Glomerular visceral epithelial cell (primary cell): ENCODE measurements at regions not wholly inside any gene's neighbourhood (a gene's known extent, or its start where the extent isn't known, plus 50 kb on each side); places are given as distances from the start of the nearest gene placed in this dataset.
"Not testable (repeated sequence)": the region's sequence is repeated elsewhere in the genome, so short reads cannot be mapped to it uniquely, and the experiment has no call there.

Experiments used
- DNase-seq: peaks from one replicate; pipeline ENCODE4 v3.0.0-alpha.2; 2016; ENCODE audit errors: extremely low spot score

DNA sequence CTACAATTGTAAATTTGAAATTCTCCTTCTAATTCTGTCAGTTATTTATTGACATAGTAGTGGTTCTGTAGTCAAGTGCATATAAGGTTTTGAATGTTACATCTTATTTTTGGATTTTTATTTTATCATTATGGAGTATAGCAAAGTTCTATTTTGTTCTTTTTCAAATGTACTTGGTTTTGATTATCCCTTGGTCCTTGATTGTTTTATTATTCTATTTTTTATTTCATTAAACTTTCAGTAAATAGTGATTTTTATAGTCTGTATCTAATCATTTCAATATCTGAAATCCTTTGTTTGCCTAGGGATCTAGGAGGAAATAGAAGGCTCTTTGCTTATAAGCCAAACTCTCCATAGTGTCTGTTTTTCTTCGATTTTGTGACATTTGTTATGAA, 87.8 kb downstream of the HFE start:
- no peak for DNase-seq

DNA sequence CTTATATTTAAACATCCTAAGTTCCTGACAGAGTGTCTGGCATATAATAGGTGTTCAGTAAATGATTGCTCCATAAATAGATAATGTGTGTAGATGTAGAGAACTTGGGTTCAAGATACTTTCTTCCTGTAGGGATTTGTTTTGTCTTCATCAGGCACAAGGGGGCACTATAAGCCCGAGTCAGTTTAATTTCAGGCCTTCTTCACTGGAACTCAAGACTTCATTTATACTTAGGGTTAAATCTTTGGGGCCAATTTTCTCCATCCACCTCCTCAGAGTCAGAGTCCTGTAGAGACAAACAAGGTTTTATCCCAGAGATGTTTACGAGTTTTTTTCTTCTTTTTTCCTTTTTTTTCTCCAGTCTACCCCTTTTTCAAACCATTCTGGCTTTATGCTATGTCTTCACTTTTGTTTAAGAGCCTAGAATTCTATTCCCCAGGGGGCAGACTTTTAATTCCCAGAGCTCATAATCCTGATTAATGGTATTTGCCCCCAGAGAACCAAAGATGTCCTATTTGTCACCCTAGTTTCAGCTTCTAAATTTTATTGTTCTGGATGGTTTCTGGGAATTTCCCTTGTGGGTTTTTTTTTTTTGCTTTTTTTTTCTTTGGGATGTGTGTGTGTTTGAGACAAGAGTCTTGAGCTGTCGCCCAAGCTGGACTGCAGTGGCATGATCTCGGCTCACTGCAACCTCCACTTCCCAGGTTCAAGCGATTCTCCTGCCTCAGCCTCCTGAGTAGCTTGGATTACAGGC, 88.4 kb downstream of the HFE start:
- peak; percentile 65 for DNase-seq

DNA sequence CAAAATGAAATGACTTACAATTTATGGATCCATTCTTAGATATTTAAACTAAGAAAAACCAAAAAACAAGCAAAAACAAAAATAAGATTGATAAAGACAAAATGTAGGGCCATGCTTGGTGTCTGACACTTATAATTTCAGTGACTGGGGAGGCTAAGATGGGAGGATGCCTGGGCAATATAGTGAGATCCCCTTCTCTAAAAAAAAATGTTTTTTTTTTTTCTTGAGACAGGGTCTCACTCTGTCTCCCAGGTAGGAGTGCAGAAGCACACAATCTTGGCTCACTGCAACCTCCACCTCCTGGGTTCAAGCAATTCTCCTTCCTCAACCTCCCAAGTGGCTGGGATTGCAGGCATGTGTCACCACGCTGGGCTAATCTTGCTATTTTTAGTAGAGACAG, 92.4 kb downstream of the HFE start:
- DNase-seq = no peak

DNA sequence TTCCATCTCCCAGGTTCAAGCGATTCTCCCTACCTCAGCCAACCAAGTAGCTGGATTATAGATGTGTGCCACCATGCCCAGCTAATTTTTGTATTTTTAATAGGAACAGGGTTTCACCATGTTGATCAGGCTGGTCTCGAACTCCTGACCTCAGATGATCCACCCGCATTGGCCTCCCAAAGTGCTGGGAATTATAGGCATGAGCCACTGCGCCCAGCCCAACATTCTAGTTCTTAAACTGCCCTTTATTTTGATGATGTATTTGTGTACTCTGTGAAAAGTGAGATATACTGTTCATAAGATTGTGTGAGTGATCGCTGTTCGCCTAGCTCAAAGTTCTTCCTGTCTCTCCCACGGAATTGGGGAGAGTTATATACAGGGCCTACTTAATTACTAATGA, 93.1 kb downstream of the HFE start:
- no peak for DNase-seq

DNA sequence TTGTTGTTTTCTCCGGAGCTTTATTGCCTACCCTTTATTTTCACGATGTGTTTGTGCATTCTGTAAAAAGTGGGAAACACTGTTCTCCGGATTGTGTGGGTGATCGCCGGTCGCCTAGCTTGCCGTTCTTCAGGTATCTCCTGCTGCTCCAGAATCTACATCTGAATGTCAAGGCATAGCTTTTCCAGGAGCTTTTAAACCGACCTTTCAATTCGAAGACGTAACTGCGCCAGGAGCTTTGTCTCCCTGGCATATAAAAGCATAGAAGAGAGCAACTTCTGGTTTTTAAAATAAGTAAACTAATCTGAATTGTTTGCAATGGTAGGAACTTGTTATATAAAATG, 96.0 kb downstream of the HFE start:
- DNase-seq = no peak

DNA sequence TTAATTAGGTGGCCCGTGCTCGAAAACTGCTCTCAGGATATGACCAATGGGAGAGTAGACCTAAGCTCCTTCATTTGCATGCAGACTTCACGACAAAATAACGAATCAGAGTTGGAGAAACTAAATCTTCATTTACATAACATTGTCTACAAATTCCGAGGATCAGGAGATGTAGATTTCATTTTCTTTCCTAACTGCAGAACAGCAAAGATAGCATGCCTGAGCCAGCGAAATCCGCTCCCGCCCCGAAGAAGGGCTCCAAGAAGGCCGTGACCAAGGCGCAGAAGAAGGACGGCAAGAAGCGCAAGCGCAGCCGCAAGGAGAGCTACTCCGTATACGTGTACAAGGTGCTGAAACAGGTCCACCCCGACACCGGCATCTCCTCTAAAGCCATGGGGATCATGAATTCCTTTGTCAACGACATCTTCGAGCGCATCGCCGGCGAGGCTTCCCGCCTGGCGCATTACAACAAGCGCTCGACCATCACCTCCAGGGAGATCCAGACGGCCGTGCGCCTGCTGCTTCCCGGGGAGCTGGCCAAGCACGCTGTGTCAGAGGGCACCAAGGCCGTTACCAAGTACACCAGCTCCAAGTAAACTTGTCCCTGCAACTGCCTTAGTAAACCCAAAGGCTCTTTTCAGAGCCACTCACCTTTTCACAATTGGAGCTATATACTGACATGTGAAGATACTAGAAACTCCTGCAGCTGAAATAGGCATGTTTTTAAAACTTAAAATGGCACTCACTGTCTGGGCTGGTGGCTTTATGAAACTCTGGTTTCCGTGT, 96.5 kb downstream of the HFE start:
- peak; percentile 9 for DNase-seq

DNA sequence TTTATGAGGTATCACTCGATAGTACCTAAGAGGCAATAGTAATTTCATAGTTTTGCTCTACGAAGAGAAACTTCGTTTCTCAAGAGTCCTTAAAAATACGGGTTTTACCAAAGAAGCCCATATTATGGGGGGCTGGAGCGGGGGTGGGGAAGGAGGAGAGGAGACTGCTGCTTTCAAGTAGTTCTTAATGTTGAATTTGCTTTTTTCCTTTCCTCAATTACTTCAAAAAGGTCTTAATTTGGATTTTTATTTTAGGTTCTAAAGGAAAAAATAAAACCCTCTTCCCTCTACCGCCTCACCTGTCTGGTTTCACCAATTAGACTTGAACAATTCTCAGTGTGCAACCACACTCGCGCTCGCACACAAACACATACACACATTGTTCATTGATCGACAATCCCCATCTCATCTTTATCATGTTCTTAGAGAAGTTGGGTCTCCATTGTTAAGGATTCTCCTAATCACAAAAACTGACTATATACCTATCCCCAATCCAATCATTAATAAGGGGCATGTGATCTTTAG, 97.2 kb downstream of the HFE start:
- no peak for DNase-seq

DNA sequence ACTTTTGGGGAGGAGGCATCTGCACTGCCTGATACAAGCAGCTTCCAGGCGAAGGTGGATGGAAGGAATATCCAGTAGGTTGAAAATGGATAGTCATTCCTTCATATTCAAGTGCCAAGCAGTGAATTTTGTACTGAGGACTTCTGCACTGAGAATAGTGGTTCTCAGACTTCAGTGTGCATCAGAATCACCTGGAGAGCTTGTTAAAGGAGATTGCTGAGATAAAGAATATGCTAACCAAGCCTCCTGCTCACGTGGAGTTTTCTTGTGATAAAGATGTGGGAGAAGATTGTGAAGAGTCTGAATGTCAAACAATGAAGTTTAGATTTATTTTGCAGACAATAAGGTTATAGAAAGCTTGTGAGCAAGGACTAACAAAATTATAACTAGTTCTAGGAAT, 97.8 kb downstream of the HFE start:
- DNase-seq = no peak

DNA sequence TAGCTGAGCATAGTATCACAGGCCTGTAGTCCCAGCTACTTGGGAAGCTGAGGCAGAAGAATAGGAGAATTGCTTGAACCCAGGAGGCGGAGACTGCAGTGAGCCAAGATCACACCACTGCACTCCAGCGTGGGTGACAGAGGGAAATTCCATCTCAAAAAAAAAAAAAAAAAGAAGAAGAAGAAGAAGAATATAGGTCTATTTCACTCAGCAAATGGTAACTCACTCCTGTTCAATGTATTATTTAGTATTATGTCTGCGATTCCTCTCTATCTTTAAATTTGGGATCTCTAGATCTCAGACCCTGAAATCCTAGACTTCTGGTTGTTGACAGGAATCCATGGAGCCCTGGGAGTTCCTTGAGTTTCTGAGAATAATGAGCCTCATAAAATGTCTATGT, 98.6 kb downstream of the HFE start:
- no peak for DNase-seq

DNA sequence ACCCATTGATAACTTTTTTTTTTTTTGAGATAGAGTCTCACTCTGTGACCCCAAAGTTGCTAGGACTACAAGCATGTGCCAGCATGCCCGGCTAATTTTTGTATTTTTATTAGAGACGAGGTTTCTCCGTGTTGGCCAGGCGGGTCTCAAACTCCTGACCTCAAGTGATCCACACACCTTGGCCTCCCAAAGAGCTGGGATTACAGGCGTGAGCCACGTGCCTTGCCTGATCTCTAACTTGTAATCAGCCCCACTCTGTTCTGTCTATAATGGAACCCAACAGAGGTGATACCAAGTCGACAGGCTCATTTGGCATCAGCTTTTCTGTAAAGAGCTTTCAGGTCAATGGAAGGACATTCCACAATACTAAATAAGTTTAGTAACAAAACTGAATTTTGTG, 99.4 kb downstream of the HFE start:
- no peak for DNase-seq

DNA sequence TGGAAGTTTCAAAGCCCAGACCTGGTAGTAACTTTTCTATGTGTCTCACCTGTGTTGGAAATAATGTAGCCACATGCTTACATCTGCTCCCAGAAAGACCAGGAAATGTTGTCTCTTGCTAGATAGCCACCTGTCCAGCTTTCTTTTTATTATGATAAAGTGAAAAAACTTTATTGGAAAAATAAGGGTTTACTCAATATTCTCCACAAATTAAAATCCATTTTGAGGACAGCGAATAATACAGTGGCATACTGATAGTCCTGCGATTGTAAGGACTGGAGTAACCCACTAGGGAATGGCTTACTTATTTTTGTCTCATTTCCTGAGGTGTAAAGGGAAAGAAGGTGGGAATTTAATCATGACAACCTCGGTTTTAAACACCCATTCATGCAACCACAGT, 100.1 kb downstream of the HFE start:
- no peak for DNase-seq

DNA sequence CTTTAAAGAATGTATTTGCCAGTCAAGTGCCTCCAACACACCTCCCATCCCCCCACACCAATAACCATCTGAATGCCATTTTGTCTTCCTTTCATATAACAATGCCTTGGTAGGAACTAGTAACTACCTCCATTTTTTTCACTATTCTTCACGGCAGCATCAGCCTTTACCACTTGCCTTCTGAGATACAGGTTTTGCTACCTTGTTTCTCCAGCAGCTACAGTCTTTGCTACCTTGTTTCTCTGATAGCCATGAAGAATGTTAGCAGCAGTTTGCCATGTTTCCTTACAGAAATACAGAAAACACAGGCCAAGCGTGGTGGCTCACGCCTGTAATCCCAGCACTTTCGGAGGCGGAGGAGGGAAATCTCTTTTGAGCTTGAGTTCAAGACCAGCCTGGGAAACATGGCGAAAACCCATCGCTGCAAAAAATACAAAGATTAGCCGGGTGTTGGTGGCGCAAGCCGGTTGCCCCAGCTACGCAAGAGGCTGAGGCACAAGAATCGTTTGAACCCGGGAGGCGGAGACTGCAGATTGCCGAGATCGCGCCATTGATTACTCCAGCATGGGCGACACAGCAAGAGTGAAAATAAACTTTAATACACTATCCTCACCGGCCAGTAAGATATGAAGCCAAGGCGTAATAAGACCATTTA, 100.9 kb downstream of the HFE start:
- no peak for DNase-seq

DNA sequence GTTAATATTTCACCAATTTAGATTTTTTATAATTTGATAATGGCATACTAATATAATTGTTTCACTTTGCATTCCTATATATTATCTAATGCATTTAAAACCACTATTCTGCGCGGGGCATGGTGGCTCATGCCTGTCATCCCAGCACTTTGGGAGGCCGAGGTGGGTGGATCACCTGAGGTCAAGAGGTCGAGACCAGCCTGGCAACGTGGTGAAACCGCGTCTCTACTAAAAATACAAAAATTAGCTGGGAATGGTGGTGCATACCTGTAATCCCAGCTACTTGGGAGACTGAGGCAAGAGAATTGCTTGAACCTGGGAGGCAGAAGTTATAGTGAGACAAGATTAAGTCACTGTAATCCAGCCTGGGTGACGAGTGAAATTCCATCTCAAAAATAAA, 104.3 kb downstream of the HFE start:
- DNase-seq = not testable (repeated sequence)

DNA sequence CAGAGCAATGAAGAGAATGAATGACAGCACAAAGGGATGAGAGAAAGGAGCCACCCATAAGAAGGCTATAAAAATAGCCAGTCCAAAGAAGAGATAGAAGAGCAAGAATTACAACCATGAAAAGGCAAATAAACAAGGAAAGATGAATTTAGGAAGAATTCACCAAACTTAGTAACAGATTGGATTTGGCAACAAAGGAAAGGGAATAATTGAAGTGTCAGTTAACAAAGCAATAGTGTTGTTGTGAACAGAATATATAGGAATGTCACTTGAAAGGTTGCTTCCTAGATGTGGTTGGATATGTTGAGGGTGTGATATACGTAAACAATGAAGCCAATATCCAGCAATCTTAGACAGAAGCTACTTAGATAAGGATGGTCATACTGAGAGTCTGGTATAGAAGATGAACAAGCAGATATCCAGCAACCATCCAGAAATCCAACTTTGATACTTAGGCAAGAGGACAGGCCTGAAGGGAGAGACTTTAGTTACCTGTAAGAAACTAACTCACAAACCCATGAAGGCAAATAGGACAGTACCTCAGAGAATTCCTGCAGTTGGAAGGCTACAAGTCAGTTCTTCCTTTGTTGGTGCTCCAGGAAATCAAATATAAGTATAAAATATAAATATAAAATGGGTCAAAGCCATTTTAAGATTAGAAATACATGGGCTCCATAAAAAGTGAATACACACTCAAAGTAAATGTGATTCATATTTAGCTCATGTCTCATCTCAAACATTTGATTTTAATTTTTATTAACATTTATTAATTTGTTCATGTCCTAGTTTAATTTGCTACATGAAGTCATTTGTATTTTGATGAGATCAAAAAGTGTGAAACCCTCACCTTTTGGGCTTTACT, 106.5 kb downstream of the HFE start:
- DNase-seq = no peak

DNA sequence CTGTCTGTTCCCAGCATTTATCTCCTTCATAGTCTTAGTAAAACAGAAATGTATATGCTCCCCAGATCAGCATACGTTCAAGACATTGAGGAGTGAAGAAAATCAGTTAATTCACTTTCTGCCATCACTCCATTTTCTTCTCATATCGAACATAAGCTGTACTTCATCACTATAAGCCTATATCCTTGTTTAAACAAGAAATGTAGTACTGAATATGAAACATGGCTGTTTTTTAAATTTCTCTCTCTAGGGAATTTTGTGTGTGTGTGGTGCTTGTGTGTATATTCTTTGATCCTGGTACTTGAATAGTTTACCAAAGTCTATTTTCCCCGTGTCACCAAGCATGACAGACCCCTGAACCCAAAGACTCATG, 107.1 kb downstream of the HFE start:
- DNase-seq = no peak

DNA sequence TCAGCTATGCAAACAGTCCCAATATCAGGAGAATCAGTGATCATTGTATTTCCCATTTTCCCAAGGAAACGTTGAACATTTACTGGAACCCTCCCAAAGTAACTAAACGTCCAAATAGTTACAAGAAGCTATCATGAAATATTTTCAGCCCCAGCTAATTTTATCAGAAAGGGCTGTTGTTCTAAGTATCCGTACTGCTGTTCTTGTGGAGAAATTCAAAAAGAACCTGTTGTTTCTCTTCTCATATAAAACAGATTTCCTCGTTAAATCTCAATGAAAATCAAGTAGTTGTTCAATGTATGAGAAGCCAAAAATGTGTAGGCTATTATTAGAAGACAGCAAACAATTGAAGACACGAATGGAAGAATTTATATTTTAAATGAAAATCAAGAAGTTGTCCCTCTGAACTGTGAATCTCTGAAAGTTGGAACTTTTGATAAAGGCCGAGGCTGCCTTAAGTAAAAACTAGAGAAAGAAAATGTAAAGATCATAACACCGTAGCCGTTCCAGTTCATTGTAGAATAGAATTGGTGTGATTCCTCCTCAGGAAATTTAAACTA, 107.7 kb downstream of the HFE start:
- DNase-seq = no peak

DNA sequence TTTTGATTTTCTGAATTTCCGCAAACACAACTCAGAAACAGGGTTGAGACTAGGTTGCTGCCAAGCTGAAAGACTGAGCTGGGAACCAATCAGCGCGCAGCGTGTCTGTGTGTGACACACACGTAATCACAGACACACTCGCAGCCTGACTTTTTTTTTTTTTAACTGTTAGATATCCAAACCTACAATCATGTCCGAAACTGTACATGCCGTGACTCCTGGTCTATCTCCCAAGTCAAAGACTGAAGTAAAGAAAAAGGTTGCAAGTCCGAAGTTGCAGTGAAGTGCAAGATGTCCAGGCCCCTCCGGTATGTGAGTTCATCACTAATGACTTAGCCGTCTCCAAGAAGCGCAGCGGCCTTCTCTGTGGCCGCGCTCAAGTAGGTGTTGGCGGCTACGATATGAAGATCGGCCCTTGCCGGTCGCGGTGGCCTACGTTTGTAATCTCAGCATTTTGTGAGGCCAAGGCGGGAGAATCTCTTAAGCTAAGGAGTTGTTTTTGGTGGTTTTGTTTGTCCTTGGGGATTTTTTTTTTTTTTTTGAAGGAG, 108.2 kb downstream of the HFE start:
- DNase-seq = peak; percentile 88

DNA sequence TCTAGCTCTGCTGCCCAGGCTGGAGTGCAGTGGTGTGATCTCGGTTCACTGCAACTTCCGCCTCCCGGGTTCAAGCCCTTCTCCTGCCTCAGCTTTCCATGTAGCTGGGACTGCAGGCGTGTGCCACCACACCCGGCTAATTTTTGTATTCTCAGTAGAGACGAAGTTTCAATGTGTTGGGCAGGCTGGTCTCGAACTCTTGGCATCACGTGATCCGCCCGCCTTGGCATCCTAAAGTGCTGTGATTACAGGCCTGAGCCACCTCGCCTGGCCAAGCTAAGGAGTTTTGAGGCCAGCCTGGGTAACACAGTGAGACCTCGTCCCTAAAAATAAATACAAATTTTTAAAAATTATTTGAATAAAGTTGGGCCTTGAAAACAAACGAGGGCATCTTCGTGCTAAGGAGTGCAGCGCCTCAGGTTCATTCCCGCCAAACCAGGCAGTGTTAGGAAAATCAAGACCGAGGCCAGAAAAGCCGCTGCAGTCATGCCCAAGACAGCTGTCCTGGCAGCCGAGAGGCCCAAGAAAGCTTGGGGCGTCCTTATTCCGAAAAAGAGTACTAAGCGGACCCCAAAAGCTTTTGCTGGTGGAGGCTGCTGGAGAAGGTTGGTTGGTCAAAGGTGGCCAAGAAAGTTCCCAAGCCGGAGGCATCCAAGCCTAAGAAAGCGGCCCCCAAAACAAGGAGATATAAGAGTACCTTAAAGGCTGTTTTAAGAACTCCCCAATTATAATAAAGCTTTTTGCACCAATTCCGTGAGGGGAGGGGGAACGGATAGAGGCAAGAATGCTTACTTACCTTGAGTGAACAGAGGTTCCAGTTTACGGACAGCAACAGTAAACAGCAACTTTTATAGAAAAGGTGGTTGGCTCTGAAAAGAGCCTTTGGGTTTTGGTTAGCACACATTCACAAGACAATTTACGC, 109.0 kb downstream of the HFE start:
- peak; percentile 44 for DNase-seq

DNA sequence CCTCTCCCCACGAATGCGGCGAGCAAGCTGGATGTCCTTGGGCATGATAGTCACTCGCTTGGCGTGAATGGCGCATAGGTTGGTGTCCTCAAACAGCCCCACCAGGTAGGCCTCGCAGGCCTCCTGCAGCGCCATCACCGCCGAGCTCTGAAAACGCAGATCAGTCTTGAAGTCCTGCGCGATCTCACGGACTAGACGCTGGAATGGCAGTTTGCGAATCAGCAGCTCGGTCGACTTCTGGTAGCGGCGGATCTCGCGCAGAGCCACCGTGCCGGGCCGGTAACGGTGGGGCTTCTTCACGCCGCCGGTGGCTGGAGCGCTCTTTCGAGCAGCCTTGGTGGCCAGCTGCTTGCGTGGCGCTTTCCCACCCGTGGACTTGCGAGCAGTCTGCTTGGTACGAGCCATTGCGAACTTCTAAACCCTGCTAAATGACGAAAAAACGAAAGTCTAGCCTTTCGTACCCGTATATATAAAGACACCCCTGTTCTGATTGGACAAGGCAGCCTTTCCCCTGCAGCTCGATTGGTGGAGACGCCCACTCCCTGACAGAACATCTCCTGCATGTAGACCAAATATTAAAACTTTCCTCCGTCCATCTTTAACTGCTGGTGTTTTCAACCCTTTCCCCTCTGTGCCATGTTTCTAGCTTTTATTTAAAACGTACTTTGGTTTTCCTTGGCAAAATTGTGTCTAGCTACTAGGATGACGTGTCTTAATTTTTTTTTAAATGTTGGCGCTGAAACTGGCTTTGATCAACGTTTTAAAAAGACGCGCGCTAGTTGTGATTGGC, 109.8 kb downstream of the HFE start:
- peak; percentile 93 for DNase-seq

DNA sequence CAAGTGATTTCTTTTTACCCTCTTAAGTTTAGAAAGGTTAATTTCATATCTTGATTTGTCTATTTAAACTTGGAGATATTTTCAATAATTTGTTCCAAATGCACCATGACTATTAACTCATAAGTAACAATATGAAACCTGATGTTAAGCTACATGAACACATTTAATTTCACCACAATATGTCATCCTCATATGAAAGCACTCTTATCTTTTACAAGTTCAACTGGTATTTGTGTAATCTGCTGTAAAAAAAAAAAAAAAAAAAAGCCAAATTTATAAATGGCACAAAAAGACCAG, 110.4 kb downstream of the HFE start:
- no peak for DNase-seq
